Inflammatory macrophage treated with lipopolysaccharide for 4 hours (primary cell): ENCODE measurements at regions not wholly inside any gene's neighbourhood (a gene's known extent, or its start where the extent isn't known, plus 50 kb on each side); places are given as distances from the start of the nearest gene placed in this dataset.
"Not testable (repeated sequence)": the region's sequence is repeated elsewhere in the genome, so short reads cannot be mapped to it uniquely, and the experiment has no call there.

Source experiments
- DNase-seq: peaks from one replicate; pipeline ENCODE4 v3.0.0-alpha.2; 2020

- DNase-seq, result no peak
Measured at GRCh38 chr1:70674941-70675685, 264.0 kb downstream of the CTH start.

- DNase-seq, result no peak
Measured at GRCh38 chr1:70675737-70676156, 264.7 kb downstream of the CTH start.

DNA sequence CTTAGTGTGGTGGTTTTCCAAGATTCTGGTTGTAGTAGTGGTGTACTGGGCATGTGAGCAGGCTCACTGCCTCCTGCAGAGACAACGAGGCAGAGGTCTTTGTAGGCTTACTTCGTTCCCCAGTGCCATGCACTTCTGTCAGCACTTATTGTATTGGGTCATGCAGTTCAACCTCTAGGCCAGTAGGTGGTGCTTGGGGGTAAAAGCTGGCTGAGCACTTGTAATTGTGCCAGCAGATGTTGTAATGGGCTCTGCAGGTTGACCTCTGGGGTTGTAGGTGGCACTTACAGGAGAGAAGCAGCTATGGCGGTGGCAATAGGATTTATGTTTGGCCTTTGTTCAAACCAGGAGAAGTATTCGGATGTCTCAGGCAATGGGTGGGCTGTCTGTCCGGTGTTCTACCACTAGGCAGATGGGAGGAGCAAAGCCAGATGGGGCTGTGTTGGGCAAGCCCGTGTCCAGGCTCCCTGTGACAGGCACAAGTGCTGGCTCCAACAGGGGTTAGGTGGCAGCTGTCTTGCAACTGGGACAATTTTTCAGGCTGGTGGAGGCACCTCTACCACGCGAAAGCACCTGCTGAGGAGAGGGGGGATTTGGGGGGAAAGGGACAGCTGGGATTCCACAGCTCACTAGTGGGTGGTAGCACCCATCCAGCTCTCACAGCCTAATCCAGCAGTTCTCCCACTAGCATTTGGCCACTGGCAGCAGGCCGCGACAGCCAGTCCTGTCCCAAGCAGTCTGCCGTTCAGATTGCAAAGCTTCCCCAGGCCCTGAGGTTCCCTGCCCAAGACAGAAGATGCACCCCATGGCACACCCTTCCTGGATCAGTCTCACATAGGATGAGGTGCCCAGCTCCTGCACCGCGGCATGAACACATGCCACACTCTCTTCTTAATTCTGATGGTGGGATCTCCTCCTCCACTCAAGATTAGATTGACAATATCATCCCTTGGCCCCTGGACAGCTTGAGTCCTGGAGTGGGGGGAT is 274.5 kb downstream of the CTH start:
- peak; percentile 61 for DNase-seq

DNA sequence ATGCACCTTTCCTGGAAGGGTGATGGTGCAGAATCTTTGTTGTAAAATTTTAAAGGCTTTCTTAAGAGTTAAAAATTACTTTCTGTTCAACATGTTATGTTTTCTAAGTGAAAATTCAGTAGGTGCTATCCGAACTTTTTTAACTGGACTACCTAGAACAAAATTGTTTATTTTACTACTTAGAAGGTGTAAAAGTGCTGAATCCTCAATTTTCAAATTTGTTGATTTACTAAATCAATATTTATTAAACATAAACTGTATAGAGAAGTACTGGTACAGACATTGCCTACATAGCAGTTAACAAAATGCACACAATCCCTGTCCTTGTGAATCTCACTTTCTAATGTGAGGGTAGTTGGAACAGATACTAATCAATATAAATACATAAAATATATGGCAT is 277.5 kb downstream of the CTH start:
- no peak for DNase-seq

GRCh38 chr1:70706381-70707037 is 295.4 kb downstream of the CTH start:
- DNase-seq, result no peak

GRCh38 chr1:70707214-70707613 is 296.1 kb downstream of the CTH start:
- no peak for DNase-seq

DNA sequence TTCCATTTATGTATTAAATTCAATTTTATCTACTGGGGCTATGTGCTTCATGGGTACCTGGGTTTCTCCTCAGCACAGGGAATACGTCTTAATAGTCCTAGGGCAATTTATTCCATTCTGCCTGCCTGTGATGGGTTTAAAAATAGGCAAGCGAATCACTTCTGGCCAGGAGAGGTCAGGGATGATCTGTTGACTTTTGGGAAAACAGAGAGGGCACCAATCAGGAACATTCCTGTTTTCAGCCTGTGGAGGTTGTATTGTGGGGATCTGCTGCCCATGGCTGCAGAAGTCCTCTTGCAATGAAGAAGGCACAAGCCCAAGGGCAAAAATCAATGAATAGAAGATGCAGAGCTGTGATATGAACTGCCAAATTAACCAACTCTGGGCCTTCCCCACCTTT is 303.1 kb downstream of the CTH start:
- no peak for DNase-seq

GRCh38 chr1:70717211-70717610 is 306.1 kb downstream of the CTH start:
- no peak for DNase-seq

DNA sequence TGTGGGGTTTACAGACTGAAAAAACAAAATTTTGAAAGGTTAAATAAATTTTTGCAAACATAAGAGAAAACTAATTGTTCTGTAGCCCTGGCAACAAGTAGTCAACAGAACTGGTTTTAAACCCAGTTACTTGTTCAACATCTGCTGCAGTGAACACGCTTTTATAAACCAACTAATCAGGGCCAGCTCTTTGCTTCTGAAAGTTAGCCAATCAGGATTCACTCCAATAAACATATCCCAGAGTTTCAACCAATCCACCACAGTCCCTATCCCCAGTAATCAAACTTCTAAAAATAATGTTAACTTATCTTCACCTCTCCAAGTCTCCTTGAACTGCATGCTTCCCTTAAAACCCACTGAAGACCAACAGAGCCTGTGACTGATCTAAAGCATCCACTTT is 306.6 kb downstream of the CTH start:
- no peak for DNase-seq

DNA sequence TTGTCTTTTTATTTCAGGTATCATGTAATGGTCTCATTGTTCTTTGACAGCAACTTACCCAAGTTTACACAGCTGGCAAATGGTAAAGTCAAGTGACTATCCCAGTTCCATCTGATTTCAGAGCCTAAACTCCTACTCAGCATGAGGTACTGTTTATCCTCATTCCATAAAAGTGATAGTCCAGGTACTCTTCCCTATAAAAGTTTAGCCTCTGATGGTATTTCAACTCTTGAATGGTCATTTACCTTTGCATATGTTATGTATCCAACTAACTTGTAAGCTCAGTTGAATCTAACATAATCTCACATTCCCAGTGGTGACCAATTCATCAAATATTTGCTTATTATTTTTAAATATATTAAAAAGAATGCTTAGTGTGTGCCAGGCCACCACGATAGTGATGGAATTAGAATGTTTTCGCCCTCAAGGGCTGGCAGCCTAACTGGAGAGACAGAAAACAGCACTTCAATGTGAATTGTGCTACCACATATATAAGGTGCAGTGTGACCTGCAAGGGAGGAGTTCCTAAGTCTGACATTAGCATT is 307.1 kb downstream of the CTH start:
- DNase-seq, result no peak

DNA sequence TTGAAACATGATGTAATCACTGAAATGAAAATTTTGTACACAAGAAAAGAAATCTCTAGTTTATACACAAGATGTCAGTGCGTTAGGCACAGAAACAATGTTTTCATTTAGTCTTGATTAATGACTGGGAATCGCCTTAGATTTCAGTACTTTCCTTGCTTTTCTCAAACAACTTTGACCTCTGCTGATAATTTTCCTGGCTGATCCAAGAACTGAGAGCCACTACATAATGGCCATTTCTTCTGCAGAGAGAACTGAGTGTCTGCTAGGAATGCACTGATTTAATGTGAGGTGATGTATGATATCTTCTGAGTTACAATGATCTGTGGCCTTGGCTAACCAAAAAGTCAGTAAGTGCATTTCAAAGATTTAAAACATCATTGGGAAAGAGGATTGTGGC is 308.1 kb downstream of the CTH start:
- no peak for DNase-seq

DNA sequence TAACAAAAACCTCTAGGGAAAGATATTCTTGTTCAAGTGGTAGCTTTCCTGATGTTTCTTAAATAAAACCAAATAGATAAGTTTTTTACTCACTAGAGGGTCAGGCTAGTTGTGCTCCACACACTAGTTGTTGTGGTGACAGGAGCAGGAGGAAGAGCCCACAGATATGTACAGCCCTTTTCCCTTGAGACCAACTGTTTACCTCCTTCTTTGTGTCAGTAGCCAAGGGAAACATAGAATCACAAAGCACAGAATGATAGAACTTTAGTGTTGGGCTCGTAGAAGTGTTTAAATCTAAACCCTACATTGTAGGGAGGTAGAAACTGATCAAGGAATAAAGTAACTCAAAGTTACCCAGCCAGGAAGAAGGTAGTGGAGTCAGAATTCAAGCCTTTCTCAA is 309.0 kb downstream of the CTH start:
- DNase-seq, result no peak

GRCh38 chr1:70720521-70720920 is 309.5 kb downstream of the CTH start:
- no peak for DNase-seq

GRCh38 chr1:70727886-70728489 is 316.9 kb downstream of the CTH start:
- no peak for DNase-seq

GRCh38 chr1:70736518-70736917 is 311.1 kb downstream of the PTGER3 start:
- DNase-seq, result not testable (repeated sequence)

DNA sequence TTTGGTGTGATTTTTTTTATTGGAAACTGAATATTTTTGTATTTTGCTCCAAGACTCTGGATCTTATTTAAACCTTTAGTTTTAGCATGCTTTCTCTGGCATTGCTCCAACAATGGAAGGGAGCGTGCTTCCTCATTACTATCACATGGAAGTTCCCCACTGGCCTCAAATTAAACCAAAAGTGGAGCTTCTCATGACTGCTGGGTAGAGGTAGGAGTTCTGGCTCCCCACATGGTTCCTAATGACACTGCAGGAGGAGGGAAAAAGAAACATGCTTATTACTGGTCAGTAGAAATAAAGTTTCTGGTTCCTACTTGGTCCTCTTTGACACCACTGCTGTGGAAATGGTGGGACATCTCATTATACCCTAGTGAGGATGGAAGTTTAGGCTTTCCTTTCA is 310.5 kb downstream of the PTGER3 start:
- no peak for DNase-seq

DNA sequence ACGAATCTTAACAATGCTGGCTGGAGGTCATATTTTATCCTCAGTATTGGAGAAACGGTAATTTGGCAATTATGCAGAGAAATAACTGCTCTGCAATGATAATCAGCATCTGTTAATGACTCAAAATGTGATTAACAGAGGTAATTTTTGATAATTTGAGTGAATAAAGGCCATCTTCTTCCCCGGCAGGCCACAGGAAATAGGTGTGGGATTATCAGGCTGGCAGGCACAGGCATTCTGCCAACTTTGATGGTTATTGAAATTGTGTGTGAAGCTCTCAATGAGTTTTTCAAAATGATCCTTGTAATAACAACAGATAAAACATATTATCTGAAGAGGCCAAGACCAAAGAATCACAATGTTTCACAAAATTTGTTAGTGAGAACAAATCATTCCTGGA is 309.0 kb downstream of the PTGER3 start:
- no peak for DNase-seq

GRCh38 chr1:70745199-70745598 is 302.4 kb downstream of the PTGER3 start:
- no peak for DNase-seq

DNA sequence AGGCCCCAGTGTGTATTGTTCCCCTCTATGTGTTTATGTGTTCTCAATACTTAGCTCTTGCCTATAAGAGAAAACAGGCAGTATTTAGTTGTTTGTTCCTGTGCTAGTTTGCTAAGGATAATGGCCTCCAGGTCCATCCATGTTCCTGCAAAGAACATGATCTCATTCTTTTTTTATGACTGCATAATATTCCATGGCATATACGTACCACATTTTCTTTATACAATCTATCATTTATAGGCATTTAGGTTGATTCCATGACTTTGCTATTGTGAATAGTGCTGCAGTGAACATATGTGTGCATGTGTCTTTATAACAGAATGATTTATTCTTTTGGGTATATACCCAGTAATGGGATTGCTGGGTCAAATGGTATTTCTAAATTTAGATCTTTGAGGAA is 301.6 kb downstream of the PTGER3 start:
- DNase-seq, result not testable (repeated sequence)

GRCh38 chr1:70747123-70747522 is 300.5 kb downstream of the PTGER3 start:
- DNase-seq, result not testable (repeated sequence)

- DNase-seq, result not testable (repeated sequence)
Measured at GRCh38 chr1:70751676-70752287, 295.8 kb downstream of the PTGER3 start.

GRCh38 chr1:70754701-70755100 is 292.9 kb downstream of the PTGER3 start:
- DNase-seq, result no peak
